Dedifferentiated amniotic fluid mesenchymal stem cell (primary cell): ENCODE measurements at regions not wholly inside any gene's neighbourhood (a gene's known extent, or its start where the extent isn't known, plus 50 kb on each side); places are given as distances from the start of the nearest gene placed in this dataset.
"Not testable (repeated sequence)": the region's sequence is repeated elsewhere in the genome, so short reads cannot be mapped to it uniquely, and the experiment has no call there.

Experiments used
- DNase-seq: peaks from one replicate; pipeline ENCODE4 v3.0.0-alpha.2; 2016; ENCODE audit errors: extremely low spot score

DNA sequence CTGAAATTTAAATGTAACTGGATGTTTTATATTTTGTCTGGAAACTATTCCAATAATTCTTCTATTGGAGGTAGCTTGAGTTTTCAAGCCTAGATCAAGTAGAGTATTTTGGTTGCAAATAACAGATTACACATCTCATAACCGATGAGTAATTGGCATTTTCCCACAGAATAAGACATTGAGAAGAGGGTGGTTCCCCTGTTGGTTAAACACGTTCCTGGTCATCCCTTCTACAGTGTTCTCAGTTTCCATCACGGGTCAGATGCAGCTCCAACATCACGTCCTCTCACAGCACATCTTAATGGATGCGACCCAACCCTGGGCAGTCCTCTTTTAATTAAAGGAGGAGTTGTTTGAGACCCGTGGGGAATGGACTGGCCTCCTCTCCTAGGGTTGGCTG lies 149.0 kb upstream of the ZNF516 start:
- no peak for DNase-seq

DNA sequence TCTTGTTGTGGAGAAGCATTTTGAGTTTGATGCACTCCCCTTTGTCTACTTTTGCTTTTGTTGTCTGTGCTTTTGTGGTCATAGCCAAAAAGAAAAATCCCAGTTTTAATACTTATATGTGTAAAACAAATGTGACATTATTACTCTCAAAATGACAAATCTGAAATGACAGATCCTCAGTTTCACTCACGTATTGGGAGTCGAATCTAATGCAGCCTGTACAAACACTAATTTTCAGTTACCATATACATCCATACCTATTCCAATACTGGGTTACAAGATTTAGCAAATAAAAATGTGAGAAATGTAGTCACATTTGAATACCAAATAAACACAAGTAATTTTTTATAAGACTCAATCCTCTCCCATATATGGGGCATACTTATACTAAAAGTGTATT lies 148.2 kb upstream of the ZNF516 start:
- no peak for DNase-seq

DNA sequence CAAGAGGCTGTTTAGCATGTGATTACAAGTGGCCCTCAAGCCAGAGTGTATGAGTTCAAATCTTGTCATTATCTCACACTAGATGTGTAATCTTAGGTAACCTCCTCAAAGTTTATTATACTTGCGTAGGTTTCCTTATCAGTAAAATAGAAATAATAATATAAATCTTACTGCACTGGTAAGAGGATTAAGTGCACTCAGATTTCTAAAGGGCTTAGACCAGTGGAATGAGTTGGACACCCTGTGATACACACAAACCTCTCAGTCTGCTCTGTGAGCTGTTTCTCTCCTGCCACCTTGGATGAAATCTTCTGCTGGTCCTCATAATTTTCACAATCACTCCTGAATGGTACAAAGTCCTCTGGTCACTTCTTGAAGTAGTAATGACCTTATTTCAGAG lies 145.4 kb upstream of the ZNF516 start:
- no peak for DNase-seq

DNA sequence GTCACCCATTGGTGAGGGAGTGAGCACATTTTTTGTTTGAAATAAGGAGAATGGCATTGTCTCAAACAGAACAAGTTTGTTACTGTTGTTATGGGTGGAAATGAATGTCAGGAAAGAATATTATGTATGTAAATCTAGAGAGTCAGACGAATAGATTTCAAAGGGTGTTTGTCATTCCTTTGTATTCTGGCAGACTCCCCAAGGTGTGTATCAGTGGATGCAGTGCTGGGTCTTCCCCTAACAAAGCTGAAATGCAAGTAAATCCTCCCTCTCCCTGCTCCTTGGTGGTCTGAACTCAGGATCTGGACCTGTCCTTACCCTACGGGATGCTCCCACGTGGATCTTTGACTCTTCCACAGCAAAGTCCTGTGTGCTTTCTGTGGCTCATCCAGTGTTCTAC lies 139.5 kb upstream of the ZNF516 start:
- no peak for DNase-seq

DNA sequence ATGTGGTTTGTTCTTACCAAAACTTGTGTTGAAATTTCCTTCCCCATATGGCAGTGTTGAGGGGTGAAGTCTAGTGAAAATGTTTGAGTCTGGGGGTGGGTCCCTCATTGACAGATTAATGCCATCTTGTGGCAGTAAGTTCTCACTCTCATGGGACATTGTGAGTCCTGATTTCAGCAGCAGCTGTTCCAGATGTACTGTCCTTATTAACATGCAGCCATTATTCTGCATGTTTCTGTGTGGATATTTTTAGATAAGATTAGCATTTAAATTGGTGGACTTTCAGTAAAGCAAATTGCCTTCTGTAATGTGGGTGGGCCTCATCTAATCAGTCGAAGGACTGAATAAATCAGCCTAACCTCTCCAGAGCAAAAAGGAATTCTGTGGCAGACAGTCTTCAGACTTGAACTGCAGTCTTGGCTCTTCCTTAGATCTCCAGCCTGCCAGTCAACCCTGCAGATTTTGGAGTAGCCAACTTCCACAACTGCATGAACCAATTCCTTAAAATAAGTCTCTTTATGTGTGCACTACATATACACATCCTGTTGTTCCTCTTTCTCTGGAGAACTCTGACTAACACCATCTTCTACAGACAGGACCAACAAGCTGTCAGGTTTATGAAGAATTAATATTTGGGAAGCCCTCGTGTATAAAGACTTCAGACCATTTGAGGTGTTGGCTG lies 138.7 kb upstream of the ZNF516 start:
- no peak for DNase-seq

DNA sequence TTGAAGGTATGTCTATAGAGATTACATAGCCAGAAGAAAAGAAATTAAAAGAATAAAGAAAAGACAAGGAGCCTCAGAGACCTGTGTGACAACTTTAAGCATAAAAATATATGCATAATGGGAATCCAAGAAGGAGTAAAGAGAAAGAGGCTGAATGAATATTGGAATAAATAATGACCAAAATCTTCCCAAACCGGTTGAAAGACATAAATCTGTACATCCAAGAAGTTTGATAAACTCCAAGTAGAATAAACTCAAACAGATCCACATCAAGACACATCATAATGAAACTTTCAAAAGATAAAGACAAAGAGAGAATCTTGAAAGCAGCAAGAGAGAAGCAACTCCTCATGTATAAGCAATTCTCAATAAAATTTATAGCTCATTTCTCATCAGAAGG lies 132.4 kb upstream of the ZNF516 start:
- no peak for DNase-seq

DNA sequence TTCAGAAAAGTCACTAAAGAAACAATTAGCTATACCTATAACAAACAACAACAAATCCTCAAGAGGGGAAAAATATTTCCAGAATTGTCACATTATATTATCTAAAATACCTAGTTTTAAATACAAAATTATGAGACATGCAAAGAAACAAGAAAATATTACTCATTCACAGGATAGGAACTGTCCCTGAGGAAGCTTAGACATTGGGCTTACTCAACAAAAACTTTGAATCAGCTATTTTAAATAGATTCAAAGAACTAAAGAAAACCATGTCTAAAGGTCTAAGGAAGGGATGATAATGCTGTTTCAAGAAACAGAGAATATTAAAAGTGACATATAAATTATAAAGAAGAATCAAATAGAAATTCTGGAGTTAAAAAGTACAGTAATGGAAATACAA lies 131.9 kb upstream of the ZNF516 start:
- no peak for DNase-seq

DNA sequence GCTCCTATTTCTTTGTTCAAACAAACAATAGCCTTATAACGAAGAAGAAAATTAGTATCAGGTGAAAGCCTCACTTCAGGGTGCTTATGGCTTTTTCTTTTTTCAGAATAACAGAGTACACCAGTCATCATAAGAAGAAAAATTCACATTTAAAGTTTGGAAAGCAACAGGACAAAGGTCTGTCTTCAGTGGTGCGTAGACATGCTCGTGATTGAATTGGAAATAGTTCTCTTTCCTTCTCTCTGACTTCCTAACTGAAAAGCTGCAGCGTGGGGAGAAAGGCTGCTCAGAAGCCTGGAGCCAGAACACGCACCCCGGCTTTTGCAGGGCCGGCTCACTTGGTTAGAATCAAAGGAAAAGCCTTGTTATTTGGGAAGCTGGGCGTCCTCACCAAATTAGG lies 127.6 kb upstream of the ZNF516 start:
- DNase-seq, result no peak

DNA sequence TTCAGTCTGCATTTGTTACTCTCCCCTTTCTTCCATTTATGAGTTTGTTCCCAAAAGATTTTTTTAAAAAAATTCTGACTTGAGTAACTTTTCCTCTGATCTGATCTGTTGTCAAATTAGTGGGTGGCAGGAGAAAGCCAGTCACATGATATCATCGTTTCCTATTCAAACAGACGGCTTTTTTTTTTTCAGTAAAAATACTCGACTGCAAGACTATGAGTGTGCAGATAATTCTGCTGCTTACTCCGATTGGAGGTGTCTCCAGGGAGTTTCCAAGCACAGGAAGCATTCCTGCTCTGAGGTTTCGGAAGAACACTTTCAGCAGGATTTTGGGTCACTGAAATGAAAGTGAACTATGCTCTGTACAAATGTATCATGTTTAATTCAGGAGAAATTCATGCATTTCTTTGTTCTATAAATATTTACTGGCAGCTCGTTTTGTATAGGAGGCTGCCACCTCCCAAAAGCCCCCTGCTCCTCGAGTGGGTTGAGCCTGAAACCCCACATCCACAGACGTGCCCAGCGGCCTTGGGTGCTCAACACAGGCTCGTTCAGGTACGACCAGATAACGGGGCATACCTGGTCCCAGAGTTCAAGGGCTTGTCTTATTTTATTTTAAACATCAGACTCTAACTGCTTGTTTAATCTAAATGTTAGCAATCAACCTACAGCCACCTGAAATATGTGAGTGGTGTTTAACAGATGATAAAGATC lies 126.9 kb upstream of the ZNF516 start:
- DNase-seq, result no peak

DNA sequence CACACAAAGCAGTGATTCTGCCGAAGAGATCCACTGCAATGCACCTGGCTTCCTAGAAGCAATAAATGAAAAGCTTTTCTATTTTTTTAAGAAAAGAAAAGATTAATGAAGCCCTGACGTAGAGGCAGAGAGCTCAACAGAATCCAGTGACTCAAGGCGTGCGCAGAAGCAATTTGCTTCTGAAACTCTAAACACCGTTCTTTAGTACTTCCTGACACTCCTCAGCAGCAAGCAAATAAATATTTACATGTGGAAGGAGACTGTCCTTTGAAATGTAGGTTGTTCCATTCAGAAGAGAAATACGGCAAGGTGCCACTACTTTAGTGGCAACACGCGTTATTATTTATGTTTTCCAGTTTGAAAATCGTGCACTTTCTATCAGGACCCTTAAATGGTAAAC lies 126.2 kb upstream of the ZNF516 start:
- no peak for DNase-seq

DNA sequence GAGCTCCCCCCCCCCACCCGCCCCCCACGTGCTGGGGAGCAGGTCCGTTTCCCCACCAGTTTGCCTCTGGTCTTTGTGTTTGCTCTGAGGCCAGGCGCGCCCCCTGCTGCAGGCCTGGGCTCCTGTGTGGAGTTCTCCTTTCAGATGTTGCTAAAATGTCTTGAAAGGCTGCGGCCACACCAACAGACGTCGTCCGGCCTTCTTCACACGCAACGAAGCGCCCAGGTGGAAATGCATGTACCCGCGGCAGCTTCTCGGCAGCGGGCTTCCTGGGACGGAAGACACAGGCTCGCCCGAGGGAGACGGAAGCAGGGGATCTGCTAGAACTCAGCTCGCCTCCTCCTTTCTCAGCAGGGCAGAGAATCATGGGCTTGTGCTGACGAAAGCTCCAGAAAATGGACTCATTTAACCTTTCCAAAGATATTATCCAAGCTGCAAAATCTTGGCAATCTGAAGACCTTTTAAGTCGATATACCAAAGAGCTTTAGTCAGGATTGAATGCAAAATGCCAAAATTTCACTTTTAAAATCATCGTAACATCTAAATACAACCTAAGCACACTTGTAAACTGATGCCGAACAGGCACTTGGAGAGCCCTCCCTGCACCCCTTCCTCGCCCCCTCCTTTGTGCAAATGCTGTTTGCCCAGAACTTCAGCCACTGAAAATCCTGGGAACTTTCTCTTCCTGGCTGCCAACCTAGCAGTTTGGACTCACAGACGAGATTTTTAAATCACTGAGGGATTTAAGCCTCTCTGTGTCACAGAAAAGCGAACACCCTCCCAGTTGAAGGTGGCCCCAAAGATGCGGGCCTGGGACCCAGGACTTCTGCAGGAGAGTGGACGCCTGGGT lies 125.5 kb upstream of the ZNF516 start:
- DNase-seq, result peak; percentile 66

DNA sequence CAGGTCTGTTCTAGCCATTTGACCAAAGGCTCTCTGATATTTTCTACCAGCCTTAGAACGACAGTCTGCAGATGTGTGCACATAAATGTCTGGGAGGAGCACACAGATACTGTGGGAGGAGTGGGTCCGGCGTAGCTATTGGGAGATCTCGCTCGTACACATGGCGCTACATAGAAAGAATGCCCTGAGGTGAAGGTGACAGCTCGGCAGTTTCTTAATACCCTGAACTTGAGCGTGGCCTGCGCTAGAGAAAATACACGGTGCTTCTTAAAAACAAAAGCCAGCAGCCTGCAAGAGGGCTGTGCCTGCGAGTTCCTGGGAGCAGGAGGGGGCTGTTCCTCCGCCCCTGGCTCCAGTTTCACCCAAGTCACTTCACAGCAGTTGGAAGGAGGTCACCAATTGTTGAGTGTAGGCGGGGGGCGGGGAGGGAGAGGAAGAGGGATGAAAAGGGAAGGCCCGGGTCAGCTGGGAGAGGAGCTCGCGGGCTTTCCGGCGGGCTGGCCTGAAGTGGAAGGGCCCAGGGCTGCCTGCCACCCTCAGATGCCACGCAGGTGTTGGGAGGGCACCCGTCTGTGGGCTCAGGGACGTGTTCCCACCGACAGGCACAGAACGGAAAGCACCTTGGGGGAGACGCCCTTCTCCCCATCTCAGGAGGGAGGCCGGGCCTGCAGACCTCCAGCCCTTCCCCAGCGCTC lies 124.7 kb upstream of the ZNF516 start:
- DNase-seq, result no peak

DNA sequence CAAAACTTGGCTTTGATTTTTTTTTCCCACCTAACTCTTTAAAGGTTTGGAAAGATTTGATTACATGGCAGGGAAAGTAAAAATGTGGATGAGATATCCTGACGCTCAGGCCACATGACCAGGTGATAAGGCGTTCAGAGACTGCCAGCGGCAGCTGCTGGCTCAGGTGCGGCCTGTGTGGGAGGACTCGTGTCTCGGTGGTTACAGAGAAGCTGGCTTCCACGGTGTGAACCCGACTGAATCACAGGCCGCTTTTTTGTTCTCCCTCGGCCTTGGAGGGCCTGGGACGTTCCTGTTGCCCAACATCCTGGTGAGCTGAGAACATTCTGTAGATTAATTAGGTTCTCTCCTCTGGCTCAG lies 124.2 kb upstream of the ZNF516 start:
- no peak for DNase-seq

DNA sequence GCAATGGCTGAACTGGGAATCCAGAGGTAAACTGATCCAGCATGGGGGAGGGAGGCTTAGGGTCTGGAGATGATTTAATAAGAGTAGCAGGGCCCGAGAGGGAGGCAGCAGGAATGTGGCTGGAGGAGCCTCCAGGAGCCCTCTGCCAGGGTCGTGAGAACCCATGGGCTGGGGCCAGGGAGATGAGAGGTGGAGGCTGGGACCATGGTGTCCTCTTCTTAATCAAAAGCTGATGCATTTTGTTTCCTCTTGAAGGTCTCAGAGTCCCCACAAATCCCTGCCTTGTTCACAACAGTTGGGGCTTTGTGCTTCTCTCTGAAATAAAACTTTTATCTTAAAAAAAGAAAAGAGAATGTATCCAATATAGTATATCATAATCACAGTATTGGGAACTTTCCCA lies 123.7 kb upstream of the ZNF516 start:
- no peak for DNase-seq

DNA sequence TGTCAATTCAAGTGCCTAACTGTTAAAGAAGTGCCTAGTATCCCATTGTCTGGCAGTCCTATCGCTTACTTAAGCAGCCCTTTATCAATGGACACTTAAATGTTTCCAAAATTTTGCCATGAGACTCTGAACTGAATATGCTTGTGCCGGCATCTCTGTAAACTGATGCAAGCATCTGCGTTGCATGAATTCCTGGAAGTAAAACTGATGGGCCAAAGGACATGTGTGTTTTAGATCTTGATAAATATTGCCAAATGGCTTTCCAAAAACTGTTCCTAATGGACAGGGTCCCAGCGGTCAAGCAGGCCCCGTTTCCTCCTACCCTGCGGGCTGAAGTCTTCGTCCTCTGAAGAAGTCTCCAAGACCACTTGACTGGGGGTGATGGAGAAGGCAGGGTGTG lies 121.3 kb upstream of the ZNF516 start:
- no peak for DNase-seq

DNA sequence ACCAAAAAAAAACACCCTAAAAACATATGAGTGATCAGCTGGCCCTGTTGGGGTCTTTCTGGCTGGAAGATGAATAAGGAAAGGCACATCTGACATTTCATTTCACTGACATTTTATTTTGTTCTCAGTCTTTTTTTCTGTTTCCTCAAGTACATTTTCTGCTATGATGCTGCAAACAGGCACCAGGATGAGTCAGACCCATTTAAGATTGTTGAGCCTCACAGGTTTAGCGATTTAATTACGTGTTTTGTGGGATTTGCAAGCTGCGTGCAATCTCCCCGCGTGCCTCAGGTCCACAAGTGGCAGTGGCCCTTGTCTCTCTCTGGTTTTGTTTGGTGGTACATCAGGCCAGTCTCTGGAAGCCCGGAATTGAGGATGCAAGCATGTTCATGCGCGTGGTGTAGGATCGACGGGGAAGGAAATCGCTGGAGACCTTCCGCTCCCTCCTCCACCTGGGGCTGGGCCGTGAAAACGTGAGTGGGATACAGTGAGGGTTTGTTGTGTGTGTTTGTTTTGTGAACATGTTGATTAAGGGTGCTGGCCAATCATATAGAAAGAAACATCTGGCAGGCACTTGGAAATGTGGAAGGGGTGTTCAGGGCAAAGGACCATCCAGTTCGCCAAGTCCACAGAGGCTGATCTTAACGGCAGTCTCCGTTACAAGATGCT lies 120.2 kb upstream of the ZNF516 start:
- DNase-seq, result no peak

DNA sequence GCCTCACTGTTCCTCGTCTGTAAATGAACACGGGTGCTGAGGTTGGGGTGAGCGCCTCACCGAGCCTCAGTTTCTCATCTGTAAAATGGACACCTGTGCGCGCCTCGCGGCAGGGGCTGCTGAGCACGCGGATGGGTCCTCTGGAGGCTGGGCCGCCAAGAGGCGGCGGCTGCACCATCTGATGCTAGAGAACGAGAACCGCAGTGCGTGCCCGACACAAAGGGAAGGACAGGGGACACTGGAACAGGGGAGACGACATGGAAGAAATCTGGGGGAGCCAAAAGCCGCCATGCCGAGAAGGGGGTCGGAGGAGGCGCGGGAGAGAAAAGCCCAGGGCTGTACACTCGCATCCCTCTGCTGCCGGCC lies 118.7 kb upstream of the ZNF516 start:
- DNase-seq, result no peak

DNA sequence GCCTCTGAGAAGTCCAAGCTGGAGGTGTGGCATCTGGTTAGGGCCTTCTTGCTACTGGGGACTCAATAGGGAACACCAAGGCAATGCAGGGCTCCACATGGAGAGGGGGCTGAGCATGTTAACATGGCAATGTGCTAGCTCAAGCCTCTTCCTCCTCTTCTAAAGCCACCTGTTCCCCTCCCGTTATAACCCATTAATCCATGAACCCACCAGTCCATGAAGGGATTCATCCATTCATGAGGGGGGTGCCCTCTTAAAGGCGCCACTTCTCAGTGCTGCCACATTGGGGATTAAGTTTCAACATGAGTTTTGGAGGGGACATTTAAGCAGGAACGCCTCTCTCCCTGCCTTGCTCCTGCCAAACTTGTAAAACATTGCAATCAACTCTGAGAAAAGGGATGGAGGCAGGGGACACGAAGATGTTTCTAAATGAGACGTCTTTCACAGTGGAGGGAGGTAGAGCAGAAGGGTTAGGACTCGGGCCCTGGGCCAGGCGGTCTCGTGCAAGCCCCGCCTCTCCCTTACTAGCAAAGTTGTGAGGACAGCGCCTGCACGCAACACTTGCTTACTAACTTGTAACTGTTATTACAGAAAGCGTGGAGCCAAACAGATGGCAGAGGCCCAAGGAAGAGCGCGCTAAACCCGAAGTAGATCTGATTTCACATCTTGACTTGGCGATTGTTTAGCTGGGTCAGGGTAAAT lies 118.2 kb upstream of the ZNF516 start:
- DNase-seq, result no peak

DNA sequence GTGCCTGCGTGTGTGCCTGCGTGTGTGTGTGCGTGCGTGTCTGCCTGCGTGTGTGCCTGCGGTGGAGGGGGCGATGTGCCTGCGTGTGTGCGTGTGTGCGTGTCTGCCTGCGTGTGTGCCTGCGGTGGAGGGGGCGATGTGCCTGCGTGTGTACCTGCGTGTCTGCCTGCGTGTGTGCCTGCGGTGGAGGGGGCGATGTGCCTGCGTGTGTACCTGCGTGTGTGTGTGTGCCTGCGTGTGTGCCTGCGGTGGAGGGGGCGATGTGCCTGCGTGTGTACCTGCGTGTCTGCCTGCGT lies 116.7 kb upstream of the ZNF516 start:
- not testable (repeated sequence) for DNase-seq

DNA sequence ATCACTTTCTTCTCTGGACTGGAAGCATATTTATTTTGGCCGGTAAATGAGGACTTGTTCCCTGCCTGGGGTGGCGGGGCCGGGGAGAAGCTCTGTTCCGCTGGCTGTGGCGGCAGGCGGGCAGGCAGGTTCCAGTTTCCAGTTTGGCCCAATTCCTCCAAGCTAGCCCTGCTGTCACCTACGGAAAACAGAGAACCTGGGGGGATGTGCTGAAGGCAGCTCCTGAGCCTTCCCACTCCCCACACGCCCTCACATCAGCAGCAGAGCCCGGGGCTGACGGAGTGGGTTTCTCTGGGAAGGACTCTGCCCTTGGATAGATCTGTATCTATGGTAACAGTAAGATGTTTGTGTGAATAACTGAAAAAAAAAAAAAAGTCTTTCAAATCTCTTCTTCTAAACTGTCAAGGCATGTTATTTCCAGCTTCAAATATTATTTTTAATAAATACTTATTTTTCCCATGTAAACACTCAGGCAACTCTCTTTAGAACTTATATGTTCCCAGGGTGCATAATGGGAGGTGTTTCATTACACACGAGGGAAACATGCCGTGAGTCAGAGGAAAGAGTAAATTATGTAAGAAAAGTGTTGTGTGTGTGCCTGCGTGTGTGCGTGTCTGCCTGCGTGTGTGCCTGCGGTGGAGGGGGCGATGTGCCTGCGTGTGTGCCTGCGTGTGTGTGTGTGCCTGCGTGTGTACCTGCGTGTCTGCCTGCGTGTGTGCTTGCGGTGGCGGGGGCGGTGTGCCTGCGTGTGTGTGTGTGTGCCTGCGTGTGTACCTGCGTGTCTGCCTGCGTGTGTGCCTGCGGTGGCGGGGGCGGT lies 116.1 kb upstream of the ZNF516 start:
- DNase-seq, result no peak

DNA sequence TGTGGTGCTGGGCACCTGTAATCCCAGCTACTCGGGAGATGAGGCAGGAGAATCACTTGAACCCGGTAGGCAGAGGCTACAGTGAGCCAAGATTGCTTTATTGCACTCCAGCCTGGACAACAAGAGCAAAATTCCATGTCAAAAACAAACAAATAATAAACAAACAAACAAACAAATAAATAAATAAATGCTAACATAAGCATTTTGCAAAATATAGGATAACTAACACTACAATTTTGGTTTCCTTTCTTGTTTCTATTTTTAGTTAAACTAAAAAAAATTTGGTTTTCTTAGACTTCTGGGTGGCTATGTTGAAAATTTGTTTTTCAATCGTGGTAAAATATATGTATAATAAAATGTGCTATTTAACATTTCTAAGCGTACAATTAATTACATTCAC lies 115.0 kb upstream of the ZNF516 start:
- no peak for DNase-seq
